ENCODE measurements at regions not wholly inside any gene's neighbourhood (a gene's known extent, or its start where the extent isn't known, plus 50 kb on each side); places are given as distances from the start of the nearest gene placed in this dataset.

- TF ChIP-seq CTCF (IDR thresholded peaks at IDR 0.05) (no peak), ZFX (IDR thresholded peaks at IDR 0.05; ENCODE audit: borderline replicate concordance) (no peak)
These were observed 879.6 kb downstream of the SUCLG1 start for GRCh38 chr2:83579507-83579906.

All from 22Rv1 (cell line).